ENCODE measurements at regions not wholly inside any gene's neighbourhood (a gene's known extent, or its start where the extent isn't known, plus 50 kb on each side); places are given as distances from the start of the nearest gene placed in this dataset.
A peak's percentile ranks its signal among the peaks of the same experiment; 100 is the strongest.

- H2BK15ac ChIP-seq (ENCODE audit: low read depth, low read length) = no peak overlapping the region
- no peak overlapping the region for H2AFZ ChIP-seq (ENCODE audit: low read length)
- no peak overlapping the region for H4K5ac ChIP-seq (ENCODE audit: insufficient read length, low read depth, low read length)
- DNase-seq = no peak
- Mint-ChIP-seq H3K9me3 (peaks cover 2 to 6% of the 10 kb centered on the region in 2 experiments; a peak in 3 of 5 replicates), H3K4me3 (no peak overlapping the region), H3K4me1 (peaks cover 16 to 31% of the 10 kb centered on the region in 2 experiments), H3K36me3 (ENCODE audit: insufficient read depth in 1 of 3, low read depth in 3 of 3) (no peaks in the 10 kb centered on the region), H3K27me3 (ENCODE audit: low read depth) (peaks cover 5% of the 10 kb centered on the region; the same call in 1 of the 2 replicates), H3K27ac (peak overlapping the region in 1 of 3 experiments; percentile 59; a peak in 1 of 7 replicates)
- H3K27ac ChIP-seq (ENCODE audit: insufficient read length, low read depth, low read length) = no peak overlapping the region
- no peaks in the 10 kb centered on the region for H3K23me2 ChIP-seq (ENCODE audit: insufficient read length, low read depth, low read length, poor library complexity, severe bottlenecking)
- H3K79me2 ChIP-seq (ENCODE audit: insufficient read depth, low read length) = no peaks in the 10 kb centered on the region
- no peak overlapping the region for H3K9ac ChIP-seq (ENCODE audit: extremely low read depth, insufficient read length, low read length)
- H4K91ac ChIP-seq (ENCODE audit: insufficient read length, low read depth, low read length) = no peak overlapping the region
- H3K4me2 ChIP-seq (ENCODE audit: insufficient read depth, insufficient read length, low read length) = no peak overlapping the region
- no peak overlapping the region for H4K8ac ChIP-seq (replicated peaks; ENCODE audit: insufficient read length, low read depth, low read length)
- no peak overlapping the region for H2AK5ac ChIP-seq (ENCODE audit: insufficient read length, low read length)
- no peak overlapping the region for H3K23ac ChIP-seq (ENCODE audit: insufficient read length, low read depth, low read length)
- no peaks in the 10 kb centered on the region for H3K79me1 ChIP-seq (ENCODE audit: insufficient read depth, low read depth, low read length, poor library complexity, severe bottlenecking)
- H2BK12ac ChIP-seq (ENCODE audit: insufficient read length, low read depth, low read length) = no peak overlapping the region
- H3K27me3 ChIP-seq (ENCODE audit: insufficient read depth, low read length) = no peaks in the 10 kb centered on the region
- no peaks in the 10 kb centered on the region for H3K9me3 ChIP-seq (ENCODE audit: control insufficient read depth, low read depth, low read length)
- H3K4me1 ChIP-seq (ENCODE audit: insufficient read depth, low read length) = no peaks in the 10 kb centered on the region
- H3K4ac ChIP-seq (ENCODE audit: low read depth, low read length) = no peak overlapping the region
- H3K14ac ChIP-seq (ENCODE audit: insufficient read depth, low read length) = no peak overlapping the region
- no CpG with 5 or more reads among the region's 5 CpGs for WGBS (ENCODE audit: extremely low coverage, insufficient read length, low lambda C conversion rate)
- no peak overlapping the region for H2BK5ac ChIP-seq (ENCODE audit: insufficient read length, low read length)
- H4K20me1 ChIP-seq (ENCODE audit: control insufficient read depth, insufficient read depth, insufficient read length) = no peaks in the 10 kb centered on the region
- H2BK20ac ChIP-seq (ENCODE audit: low read depth, low read length, poor library complexity, severe bottlenecking) = no peak overlapping the region
- no peak overlapping the region for H3K56ac ChIP-seq (ENCODE audit: insufficient read length, low read depth, low read length)
- H3K18ac ChIP-seq (ENCODE audit: insufficient read length, low read depth, low read length) = no peak overlapping the region
- H3T11ph ChIP-seq (ENCODE audit: low read length) = no peak overlapping the region
- no peak overlapping the region for H2BK120ac ChIP-seq (ENCODE audit: low read depth, low read length, poor library complexity, severe bottlenecking)
- no peak for TF ChIP-seq CTCF (conservative IDR thresholded peaks at IDR 0.05)
Measured at GRCh38 chr15:77549576-77550288, 83.0 kb downstream of the LINGO1 start.

All from H9 (cell line).